PFSK-1 (cell line): ENCODE measurements at regions not wholly inside any gene's neighbourhood (a gene's known extent, or its start where the extent isn't known, plus 50 kb on each side); places are given as distances from the start of the nearest gene placed in this dataset.

Source experiments
- FOXP2 ChIP-seq: optimal IDR thresholded peaks from 2 replicates; pipeline ENCODE3; 2011; ENCODE audit warnings: borderline replicate concordance, control low read depth, inconsistent platforms; ENCODE audit not compliant: insufficient read depth; ENCODE audit errors: extremely low read length, extremely low read depth
- POLR2AphosphoS5 ChIP-seq: IDR thresholded peaks from 2 replicates; pipeline ENCODE4 v1.6.1; 2012; ENCODE audit warnings: low read depth, mild to moderate bottlenecking, control low read depth, low read length, moderate library complexity
- REST ChIP-seq, 2 experiments: IDR thresholded peaks; 2 replicates each; pipeline versions ENCODE4 v1.6.1 to v1.8.0; 2011 to 2012; ENCODE audit warnings: low read depth in 2 of 2, low read length in 2 of 2, control low read depth in 1 of 2, inconsistent platforms in 1 of 2, mild to moderate bottlenecking in 1 of 2, moderate library complexity in 1 of 2; ENCODE audit not compliant: insufficient read depth in 1 of 2
- SIN3A ChIP-seq: IDR thresholded peaks from 2 replicates; pipeline ENCODE4 v1.6.1; 2012; ENCODE audit warnings: mild to moderate bottlenecking, low read length, moderate library complexity, borderline replicate concordance; ENCODE audit not compliant: insufficient read depth
- TAF1 ChIP-seq: IDR thresholded peaks from 2 replicates; pipeline ENCODE4 v1.6.1; 2012; ENCODE audit warnings: low read length, control low read depth, borderline replicate concordance; ENCODE audit not compliant: insufficient read depth

- TF ChIP-seq SIN3A: no peak
- no peak for TF ChIP-seq POLR2AphosphoS5
These were observed 685.1 kb downstream of the METTL15 start for GRCh38 chr11:28793282-28793738.

- TF ChIP-seq FOXP2: no peak
- no peak for TF ChIP-seq REST (IDR thresholded peaks at IDR 0.05; ENCODE audit: insufficient read depth in 1 of 2, low read depth in 2 of 2, low read length in 2 of 2)
- no peak for TF ChIP-seq TAF1
- TF ChIP-seq POLR2AphosphoS5: no peak
- TF ChIP-seq SIN3A: no peak
These were observed 684.7 kb downstream of the METTL15 start for GRCh38 chr11:28792856-28793255.

GRCh38 chr11:28777126-28777525 is 668.9 kb downstream of the METTL15 start:
- TF ChIP-seq POLR2AphosphoS5: no peak
- no peak for TF ChIP-seq SIN3A
- TF ChIP-seq TAF1: no peak
- TF ChIP-seq FOXP2: no peak

GRCh38 chr11:28773606-28774005 is 665.4 kb downstream of the METTL15 start:
- TF ChIP-seq TAF1: no peak
- no peak for TF ChIP-seq POLR2AphosphoS5
- no peak for TF ChIP-seq FOXP2
- TF ChIP-seq SIN3A: no peak
- TF ChIP-seq REST (IDR thresholded peaks at IDR 0.05; ENCODE audit: insufficient read depth in 1 of 2, low read depth in 2 of 2, low read length in 2 of 2): no peak

- no peak for TF ChIP-seq POLR2AphosphoS5
- no peak for TF ChIP-seq REST (IDR thresholded peaks at IDR 0.05; ENCODE audit: insufficient read depth in 1 of 2, low read depth in 2 of 2, low read length in 2 of 2)
- no peak for TF ChIP-seq SIN3A
- no peak for TF ChIP-seq FOXP2
- no peak for TF ChIP-seq TAF1
These were observed 662.6 kb downstream of the METTL15 start for GRCh38 chr11:28770806-28771205.

- TF ChIP-seq FOXP2: no peak
- TF ChIP-seq SIN3A: no peak
- TF ChIP-seq POLR2AphosphoS5: no peak
- no peak for TF ChIP-seq TAF1
- no peak for TF ChIP-seq REST (IDR thresholded peaks at IDR 0.05; ENCODE audit: insufficient read depth in 1 of 2, low read depth in 2 of 2, low read length in 2 of 2)
These were observed 659.4 kb downstream of the METTL15 start for GRCh38 chr11:28767574-28767973.
